ENCODE measurements at regions not wholly inside any gene's neighbourhood (a gene's known extent, or its start where the extent isn't known, plus 50 kb on each side); places are given as distances from the start of the nearest gene placed in this dataset.
"Not testable (repeated sequence)": the region's sequence is repeated elsewhere in the genome, so short reads cannot be mapped to it uniquely, and the experiment has no call there.

DNA sequence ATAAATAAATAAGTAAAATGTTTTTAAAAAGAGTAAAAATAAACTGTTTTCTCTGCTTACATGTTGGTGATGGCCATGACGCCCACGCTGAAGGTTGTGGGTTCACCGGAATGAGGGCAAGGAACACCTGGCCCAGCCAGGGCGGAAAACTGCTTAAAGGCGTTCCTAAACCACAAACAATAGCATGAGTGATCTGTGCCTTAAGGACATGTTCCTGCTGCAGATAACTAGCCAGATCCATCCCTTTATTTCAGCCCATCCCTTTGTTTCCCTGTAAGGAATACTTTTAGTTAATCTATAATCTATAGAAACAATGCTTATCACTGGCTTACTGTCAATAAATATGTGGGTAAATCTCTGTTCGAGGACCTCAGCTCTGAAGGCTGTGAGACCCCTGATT lies 63.3 kb upstream of the CEP78 start:
- not testable (repeated sequence) for DNase-seq

DNA sequence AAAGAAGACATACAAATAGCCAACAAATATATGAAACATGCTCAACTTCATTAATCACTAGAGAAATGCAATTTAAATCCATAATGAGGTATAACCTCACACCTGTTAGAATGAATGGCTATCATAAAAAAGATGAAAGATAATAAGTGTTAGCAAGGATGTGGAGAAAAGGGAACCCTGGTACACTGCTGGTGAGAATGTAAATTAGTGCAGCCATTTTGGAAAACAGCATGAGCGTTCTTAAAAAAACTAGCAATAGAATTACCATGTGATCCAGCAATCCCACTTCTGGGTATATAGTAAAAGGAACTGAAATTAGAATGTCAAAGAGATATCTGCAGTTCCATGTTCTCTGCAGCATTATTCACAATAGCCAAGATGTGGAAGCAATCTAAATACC lies 64.2 kb upstream of the CEP78 start:
- no peak for DNase-seq

DNA sequence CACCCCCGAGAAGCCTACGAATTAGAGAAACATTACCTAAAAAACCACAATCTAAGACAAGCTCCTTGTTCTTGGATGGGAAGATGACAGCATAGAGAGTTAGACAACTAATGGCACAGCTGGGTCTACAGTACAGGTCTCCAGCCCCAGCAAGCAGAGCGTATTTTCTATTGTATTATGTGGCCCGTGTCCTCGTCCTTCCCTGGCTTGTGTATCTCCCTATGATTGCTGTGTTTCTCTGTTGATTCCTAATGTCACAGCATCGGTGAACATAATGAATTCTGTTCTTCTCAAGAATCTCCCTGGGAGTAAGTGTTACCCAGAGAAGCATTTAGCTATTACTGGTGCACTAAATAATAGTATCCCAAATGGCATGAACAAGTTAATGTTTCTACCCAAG lies 66.8 kb upstream of the CEP78 start:
- no peak for DNase-seq

DNA sequence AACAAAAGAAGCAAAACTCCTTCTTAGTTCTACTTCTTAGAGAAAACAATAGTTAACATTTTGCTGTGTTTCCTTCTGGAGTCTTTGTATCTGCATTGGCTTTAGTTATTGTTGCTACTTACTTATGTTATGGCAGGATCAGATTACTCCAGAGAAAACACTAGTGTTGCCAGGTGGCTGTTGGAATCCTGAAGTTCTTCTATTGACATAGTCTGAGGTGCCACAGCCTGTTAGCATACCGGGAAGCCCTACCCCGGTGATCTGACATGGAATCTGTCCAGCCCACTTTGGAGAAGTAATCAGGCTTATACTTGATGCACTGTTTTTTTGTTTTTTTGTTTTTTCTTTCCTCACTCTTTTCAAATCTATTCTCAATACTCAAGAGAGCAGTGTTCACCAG lies 68.5 kb upstream of the CEP78 start:
- DNase-seq, result no peak

DNA sequence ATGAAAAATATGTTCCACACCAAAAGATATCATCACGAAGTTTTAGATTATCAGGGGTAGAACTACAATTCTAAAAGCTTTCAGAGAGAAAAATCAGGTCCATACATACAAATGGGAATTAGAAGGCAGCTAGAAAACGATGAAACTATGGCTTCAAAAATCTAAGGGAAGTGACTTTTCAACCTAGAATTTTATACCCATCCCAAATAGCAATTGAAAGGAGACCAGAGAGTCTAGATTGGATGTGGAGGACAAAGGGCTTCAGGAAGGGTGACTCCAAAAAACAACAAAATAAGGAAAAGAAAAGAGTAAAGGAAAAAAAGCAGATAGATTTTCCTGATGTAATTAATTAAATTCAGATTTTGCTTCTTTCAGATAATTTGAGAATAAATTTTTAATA lies 72.0 kb upstream of the CEP78 start:
- no peak for DNase-seq

DNA sequence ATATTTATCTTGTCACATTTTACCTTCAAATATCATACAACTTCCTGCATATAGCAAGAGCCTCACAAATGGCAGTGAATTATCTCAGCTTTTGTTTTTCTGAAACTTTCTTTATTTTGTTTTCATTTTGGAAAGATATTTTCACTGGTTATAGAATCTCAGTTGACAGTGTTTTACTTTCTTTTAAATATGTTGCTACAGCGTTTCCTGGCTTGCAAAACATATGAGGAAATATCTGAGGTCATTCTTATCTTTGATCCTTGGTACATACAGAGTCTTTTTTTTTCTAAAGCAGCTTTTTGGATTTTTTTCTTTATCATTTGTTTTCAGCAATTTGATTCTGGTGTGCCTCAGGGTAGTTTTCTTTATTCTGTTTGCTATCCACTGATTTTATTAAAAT lies 77.6 kb upstream of the CEP78 start:
- no peak for DNase-seq

DNA sequence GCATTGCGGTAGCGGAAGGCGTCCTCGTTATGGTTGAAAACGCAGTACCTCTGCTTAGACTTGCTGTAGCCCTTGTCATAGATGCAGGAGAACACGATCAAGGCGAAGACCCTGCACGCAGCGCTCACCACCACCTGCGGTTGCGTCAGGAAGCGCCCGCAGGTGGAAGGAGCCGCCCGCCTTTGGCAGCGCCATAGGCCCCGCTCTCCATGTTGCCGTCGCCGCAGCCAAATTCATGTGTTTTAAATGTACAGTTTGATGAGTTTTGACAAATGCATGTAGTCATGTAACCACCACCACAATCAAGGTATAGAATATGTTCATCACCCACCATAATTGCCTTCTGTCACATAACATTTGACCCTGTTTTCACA lies 84.9 kb upstream of the CEP78 start:
- no peak for DNase-seq

DNA sequence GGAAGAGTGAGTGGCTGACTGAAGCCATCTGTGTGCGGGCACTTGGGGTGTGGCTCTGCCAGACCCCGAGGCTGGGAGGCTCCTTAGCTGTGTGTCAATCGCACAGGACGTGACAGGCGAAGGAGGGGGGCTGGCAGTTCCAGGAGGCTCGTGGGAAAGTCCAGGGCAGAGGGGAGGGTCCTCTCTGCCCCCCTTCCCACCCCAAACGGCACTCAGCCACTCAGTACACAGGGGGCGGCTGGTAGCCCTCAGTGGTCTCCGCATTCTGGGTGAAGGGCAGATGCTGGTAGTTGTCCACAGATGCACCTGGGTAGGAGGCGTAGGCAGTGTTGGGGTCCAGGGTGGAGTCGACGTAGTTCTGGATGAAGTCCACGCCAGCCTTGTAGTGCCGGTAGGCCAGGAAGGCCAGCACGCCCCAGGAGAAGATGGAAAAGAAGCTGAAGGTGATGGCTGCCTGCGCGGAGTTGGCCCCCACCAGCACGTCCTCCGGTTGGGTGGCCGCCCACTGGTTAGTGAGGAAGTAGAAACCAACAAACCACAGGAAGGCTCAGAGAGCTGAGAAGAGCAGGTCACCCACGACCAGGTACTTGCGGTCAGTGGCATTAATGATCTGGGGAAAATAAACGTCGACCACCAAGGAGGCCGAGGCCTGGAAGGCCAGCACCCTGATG lies 85.4 kb upstream of the CEP78 start:
- no peak for DNase-seq

DNA sequence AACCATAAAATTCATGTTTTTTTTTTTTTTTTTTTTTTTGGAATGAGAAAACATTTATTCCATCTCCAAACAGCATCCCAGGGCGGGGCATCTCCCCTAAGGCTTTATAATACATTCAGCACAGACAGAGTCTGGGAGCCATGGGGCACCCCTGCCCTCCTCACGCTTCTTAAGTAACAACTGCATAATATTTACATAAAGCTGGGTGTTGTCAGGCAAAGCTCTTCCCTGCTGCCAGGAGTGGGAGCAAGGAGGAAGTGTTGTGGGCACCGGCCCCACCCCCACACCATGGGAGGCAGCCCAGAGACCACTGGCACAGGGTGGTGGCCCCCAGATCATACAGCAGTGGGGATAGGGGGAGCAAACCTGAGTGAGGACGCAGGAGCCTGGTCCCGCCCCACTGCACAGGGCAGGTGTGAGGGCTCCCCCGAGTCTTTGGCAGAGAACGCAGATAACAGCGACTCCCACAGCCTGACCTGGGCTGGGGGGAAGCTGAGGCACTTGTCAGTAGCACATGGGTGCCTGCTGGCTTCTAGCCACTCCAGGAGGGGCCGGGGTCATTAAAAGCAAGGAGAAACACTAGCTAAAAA lies 86.1 kb upstream of the CEP78 start:
- no peak for DNase-seq

DNA sequence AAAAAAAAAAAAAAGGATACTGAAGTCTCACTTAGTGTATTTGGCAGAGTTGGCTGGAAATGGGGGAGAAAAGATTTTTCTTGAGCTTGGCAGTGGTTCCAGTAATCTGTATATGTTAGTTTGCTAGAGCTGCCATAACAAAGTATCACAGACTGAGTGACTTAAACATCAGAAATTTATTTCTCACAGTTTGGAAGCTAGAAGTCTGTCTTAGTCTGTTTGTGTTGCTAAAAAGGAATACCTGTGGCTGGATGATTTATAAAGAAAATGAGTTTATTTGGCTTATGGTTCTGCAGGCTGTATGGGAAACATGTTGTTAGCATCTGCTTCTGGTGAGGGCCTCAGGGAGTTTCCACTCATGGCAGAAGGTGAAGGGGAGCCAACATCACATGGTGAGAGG lies 89.6 kb upstream of the CEP78 start:
- no peak for DNase-seq

DNA sequence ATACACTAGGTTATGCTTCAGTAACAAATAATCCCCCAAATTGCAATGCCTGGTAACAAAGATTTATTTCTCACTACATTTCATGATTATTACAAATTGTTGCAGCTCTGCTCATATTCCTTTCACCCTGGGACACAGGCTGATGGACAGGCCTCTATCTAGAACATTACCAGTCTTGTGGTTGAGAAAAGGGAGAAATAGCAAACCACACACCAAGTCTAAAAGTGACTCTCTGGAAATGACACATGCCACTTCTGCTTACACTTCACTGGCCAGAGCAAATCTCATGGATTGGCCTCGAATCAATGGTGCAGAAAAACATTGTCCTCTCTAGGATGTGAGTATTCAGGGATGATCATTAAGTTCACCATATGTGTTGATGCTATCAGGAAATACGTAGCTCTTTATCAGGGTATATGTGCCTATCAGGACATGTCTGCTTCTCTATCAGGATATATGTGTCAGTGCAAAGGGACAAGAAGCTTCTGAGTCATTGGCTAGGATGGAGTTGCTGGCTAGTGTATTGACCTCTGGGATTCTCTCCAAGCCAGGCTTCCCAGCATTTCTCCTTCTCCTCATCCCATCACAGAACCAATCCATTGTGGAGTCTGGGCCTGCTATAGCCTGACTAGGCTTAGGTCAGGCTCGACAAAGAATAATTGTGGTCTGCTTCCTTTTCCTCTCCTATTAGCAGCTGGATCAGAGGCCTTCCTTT lies 91.1 kb upstream of the CEP78 start:
- DNase-seq, result no peak

DNA sequence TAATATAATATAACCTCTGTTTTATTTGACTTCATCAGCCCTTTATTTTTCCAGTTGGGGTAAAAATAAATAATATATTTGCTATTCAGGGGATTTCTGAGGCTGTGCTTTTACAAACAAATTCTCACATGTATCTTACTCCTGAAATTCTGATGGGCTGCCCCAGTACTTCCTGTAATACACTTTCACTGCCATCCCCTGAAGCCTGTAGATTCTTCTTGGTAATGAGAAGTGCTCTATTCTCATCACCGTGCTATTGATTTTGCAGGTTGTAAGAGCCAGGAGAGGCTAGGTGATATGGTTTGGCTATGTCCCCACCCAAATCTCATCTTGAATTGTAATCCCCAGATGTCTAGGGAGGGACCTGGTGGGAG lies 91.9 kb upstream of the CEP78 start:
- no peak for DNase-seq

DNA sequence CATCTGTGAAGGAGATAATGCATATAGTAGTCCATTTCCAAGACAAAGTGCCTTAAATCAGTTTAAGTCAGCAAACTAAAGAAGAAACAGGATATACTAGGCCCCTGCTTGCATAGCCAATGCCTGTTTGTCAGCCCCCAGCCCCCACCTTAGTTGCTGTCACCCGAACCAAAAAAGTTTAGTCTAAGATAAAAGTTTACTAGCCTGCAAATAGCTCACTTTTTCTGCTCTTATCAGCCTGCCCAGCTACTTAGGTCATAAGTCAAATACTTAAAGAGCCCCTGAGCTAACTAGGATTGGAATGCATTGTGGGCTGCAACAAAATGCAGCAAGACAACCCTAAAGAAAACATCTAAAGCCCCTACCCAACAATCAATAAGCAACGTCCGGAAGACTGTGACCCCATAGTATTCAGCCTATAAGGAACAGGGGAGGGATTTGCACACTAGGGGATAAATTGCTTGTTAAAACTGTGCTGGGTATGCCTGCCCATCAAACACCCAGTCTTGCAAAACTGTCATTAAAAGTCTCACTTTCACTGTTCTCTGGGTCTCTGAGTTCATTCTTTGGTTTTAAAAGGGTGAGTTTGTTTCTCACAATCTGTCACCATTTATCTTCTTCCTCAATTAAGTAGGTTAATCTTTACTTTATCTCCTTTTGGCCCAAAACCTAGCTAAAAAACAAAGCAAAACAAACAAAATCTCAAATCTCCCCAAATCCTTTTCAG lies 92.4 kb upstream of the CEP78 start:
- DNase-seq, result no peak

DNA sequence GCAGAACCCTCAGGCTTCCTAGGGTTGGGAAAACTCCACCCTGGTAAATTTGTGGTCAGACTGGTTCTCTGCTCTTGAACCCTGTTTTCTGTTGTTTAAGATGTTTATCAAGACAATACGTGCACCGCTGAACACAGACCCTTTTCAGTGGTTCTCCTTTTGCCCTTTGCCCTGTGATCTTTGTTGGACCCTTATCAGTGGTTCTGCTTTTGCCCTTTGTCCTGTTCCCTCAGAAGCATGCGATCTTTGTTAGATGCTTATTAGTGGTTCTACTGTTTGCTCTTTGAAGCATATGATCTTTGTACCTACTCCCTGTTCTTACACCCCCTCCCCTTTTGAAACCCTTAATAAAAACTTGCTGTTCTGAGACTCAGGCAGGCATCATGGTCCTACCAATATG lies 93.6 kb upstream of the CEP78 start:
- not testable (repeated sequence) for DNase-seq

DNA sequence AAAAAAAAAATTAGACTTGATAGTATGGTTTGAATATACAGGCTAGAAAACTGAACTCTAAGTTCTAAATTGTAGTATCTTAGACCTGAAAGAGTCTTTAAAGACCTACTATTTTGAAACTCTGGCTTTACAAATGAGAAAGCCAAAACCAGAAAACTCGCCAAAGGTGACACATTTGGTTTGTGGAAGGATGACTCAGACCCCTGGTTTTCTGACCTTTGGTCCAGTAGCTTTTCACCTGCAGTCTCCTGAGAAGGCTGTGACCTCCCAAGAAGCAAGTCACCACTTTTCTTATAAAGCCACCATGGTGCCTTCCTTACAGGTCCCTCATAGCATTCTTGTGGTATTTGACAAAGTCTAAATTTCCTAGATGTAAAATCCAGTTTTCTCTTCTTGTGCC lies 102.1 kb upstream of the CEP78 start:
- DNase-seq, result no peak

DNA sequence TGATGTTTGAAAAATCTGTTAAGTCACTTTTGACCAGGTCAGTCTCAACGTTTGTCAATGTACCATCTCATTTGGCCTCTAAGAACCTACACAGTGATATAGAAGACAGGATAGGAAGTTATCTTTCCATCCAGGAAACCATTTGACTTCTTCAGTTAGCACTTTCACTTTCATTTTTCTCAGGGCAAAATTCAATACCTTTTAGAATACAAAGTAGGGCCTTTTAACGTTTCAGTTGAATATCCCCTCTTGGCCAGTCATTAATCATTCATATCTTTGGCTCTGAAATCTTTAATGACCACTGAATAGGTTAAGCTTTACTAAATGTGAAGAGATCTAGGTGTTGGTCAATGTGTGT lies 101.1 kb upstream of the GNAQ start:
- no peak for DNase-seq

DNA sequence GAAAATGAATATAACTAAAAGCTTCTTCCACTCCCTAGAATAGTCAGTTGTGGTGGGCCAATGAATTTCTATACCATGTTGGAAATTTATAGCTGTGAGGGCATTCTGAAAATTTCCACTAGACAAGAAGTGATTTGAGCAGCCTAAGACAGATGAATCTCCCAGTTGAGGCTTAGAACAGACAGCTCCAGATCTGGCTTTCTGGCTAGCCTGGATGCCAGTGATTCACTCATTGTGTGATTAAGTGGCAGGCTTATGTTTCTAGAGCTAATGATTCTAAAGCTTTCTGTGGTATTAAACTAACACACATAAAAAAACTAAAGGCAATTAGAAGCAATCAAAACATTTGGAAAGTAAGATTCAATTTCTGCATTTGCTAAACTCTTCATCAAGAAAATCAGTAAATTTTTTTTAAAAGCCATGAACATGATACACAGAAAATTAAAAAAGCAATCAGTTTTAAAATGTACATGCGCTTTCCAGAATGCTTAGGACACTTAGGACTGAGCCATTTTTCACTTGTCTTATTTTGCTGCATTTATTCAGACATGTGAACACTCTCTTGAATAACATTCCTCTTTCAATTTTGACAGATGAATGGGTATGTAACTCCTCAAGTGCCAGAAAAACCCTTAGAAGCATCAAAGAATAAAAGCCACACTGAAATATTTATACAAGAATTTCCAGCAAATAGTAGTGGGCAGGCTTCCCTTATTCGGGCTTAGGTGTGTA lies 100.5 kb upstream of the GNAQ start:
- DNase-seq, result no peak

DNA sequence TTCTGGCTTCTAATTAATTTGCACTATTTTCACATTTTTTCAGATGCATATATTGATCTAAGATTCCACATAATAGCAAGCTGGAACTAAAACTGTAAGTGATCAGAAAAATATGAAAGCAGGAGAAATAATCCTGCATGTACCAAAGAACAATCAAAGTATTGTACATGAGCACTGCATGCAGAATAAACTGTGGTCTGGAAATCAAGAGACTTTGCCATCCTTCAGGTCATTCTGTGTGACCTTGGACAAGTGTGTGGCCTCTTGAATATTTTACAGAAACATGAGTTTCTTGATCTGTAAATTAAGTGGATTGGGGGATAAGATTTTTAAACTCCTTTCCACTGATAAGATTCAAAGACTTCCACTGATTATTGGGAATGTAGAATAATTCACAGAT lies 99.2 kb upstream of the GNAQ start:
- DNase-seq, result no peak

DNA sequence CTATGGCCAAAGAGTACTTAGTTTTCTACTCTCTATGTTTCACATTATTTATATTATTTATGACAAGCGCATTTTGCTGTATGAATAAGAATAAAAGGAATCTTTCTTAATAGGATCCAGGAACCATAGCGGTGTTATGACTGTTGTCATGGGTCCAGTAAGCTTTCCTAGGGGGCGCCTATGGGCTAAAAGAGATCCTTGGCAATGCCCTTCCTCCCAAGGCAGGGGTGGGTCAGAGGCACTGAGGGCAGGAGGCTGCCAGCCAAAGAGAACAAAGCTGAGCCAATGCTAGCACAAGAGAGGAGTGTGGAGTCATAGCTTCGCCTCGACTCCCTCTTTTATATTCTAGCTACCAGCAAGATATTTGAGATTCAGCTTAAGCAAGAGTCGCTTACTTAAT lies 98.4 kb upstream of the GNAQ start:
- DNase-seq, result no peak

DNA sequence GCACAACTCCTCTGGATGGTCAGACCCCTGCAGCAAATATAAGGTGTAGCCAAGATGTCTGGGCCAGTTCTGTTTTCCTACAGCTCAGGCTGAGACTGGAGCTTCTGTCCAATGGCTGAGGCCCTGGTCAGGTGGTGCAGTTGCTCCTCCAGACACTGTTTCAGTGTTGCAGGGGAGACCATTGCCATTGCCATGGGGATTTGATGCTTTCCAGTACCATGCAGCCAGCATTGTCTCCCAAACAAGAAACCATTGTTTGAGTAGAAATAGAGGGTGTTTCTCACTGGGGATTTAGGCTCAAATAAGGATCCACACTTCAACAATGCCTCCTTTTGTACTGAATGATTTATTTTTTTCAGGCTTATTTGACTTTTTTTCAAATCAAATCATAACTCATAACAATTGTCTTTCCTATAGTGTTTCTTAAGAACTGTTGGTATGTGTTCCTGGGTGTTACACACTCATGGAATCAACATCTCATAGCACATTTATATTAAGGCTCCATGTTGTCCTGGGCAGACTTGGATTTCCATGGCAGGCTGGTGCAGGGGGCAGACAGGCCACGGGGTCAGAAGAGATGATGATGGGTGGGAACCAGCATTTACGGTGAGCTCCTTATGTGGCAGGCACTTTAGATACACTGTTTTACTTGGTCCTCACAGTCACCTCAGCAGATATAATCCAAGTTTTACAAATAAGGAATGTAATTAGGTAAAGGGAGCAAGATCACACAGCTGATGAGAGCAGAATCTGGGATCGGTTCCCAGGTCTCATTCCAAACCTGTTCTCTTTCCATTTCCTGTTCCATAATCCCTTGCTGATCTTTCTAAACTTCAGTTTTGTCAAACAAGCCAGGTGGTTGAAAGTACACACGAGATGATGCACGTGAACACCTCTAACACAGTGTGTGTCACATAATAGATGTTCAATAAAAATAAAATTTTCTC lies 95.9 kb upstream of the GNAQ start:
- DNase-seq, result no peak

DNA sequence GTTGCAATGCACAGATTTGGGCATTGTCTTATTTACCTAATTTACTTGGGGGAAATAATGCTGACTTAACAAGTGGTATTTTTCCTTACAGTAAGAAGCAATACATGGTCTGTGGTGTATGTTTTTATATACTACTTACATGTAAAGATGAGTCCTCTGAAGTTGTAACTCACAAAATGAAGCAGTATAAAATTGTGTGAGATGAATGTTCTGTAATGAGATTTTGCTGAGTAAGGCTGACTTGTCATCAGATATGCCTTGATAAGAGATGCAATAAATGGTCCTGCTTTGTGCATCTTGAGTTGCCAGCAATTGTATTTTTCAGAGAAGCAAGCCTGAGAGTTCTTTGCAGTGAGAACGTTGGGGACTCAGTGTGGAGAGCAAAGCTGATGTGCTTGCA lies 92.2 kb upstream of the GNAQ start:
- DNase-seq, result no peak

DNA sequence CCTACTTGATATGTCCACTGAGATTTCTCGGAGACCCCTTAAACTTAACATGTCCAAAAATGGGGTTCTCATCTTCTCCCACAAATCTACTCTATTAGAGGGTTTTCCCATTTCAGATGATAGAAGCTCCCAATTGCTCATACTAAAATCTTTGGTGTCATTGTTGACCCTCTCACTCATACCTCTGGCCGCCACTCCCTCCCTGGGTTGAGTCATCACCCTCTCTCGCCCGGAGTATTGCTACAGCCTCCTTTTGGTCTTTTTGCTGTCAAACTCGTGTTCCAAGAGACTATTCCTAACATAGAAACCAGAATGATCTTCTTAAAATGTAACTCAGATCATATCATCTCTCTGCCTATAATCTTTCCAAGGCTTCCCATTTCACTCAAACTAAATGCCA lies 91.0 kb upstream of the GNAQ start:
- no peak for DNase-seq

Data from cerebellar nuclear complex (tissue), 1 donor.